ENCODE measurements at regions not wholly inside any gene's neighbourhood (a gene's known extent, or its start where the extent isn't known, plus 50 kb on each side); places are given as distances from the start of the nearest gene placed in this dataset.

GRCh38 chr20:7571521-7572055 is 368.7 kb downstream of the HAO1 start:
- H3K9me3 ChIP-seq = no peaks in the 10 kb centered on the region
- WGBS, 2 donors = 79 to 84% methylated on average over 5 of the region's 5 CpGs
- H3K27me3 ChIP-seq = no peaks in the 10 kb centered on the region
- intact Hi-C loops (cut with DNase I) = no loop called here
- no peaks in the 10 kb centered on the region for H3K36me3 ChIP-seq
- no peak overlapping the region for H3K27ac ChIP-seq
- H3K4me1 ChIP-seq = no peaks in the 10 kb centered on the region
- no peak for TF ChIP-seq POLR2A (IDR thresholded peaks at IDR 0.05)
- no peak for TF ChIP-seq CTCF (IDR thresholded peaks at IDR 0.05)
- H3K4me3 ChIP-seq (replicated peaks in 1 of 3) = no peak overlapping the region
- no peak for DNase-seq

- Histone ChIP-seq H3K4me3 (replicated peaks in 1 of 3) (no peak overlapping the region), H3K36me3 (no peaks in the 10 kb centered on the region), H3K27ac (no peak overlapping the region), H3K9me3 (no peaks in the 10 kb centered on the region), H3K27me3 (no peaks in the 10 kb centered on the region), H3K4me1 (peaks cover 0 to 2% of the 10 kb centered on the region in 2 donors)
- intact Hi-C loops (cut with DNase I) = no loop called here
- WGBS, 2 donors = 85 to 86% methylated on average over 3 of the region's 3 CpGs
- DNase-seq = no peak
- no peak for TF ChIP-seq POLR2A (IDR thresholded peaks at IDR 0.05)
- TF ChIP-seq CTCF (IDR thresholded peaks at IDR 0.05) = no peak
Measured at GRCh38 chr20:7579888-7580287, 360.4 kb downstream of the HAO1 start.

- intact Hi-C loops (cut with DNase I) = no loop called here
- Histone ChIP-seq H3K27me3 (no peaks in the 10 kb centered on the region), H3K27ac (no peak overlapping the region), H3K9me3 (no peaks in the 10 kb centered on the region), H3K4me1 (peaks cover 5 to 19% of the 10 kb centered on the region in 2 donors), H3K36me3 (no peaks in the 10 kb centered on the region), H3K4me3 (replicated peaks in 1 of 3) (no peak overlapping the region)
- TF ChIP-seq CTCF (IDR thresholded peaks at IDR 0.05) (no peak), POLR2A (IDR thresholded peaks at IDR 0.05) (no peak)
- WGBS, 2 donors = 86 to 87% methylated on average over 6 of the region's 6 CpGs
- peak in 1 of 2 donors; percentile 5 for DNase-seq
Measured at GRCh38 chr20:7585126-7585679, 355.1 kb downstream of the HAO1 start.

- Histone ChIP-seq H3K27me3 (no peaks in the 10 kb centered on the region), H3K9me3 (no peaks in the 10 kb centered on the region), H3K4me1 (peaks cover 5 to 19% of the 10 kb centered on the region in 2 donors), H3K36me3 (no peaks in the 10 kb centered on the region), H3K27ac (no peak overlapping the region), H3K4me3 (replicated peaks in 1 of 3) (no peak overlapping the region)
- TF ChIP-seq CTCF (IDR thresholded peaks at IDR 0.05) (no peak), POLR2A (IDR thresholded peaks at IDR 0.05) (no peak)
- intact Hi-C loops (cut with DNase I) = no loop called here
- 35 to 36% methylated on average over 1 of the region's 1 CpG for WGBS, 2 donors
- DNase-seq = no peak
Measured at GRCh38 chr20:7586481-7586880, 353.8 kb downstream of the HAO1 start.

- no peak for DNase-seq
- TF ChIP-seq POLR2A (IDR thresholded peaks at IDR 0.05) = no peak
- no peak for TF ChIP-seq CTCF (IDR thresholded peaks at IDR 0.05)
- WGBS, 2 donors = 95% methylated on average over 1 of the region's 1 CpG
- Histone ChIP-seq H3K27ac (no peak overlapping the region), H3K36me3 (no peaks in the 10 kb centered on the region), H3K27me3 (no peaks in the 10 kb centered on the region), H3K9me3 (no peaks in the 10 kb centered on the region), H3K4me1 (peaks cover 5 to 19% of the 10 kb centered on the region in 2 donors), H3K4me3 (replicated peaks in 1 of 3) (no peak overlapping the region)
- intact Hi-C loops (cut with DNase I) = no loop called here
Measured at GRCh38 chr20:7589164-7589563, 351.1 kb downstream of the HAO1 start.
